ENCODE measurements at regions not wholly inside any gene's neighbourhood (a gene's known extent, or its start where the extent isn't known, plus 50 kb on each side); places are given as distances from the start of the nearest gene placed in this dataset.

DNA sequence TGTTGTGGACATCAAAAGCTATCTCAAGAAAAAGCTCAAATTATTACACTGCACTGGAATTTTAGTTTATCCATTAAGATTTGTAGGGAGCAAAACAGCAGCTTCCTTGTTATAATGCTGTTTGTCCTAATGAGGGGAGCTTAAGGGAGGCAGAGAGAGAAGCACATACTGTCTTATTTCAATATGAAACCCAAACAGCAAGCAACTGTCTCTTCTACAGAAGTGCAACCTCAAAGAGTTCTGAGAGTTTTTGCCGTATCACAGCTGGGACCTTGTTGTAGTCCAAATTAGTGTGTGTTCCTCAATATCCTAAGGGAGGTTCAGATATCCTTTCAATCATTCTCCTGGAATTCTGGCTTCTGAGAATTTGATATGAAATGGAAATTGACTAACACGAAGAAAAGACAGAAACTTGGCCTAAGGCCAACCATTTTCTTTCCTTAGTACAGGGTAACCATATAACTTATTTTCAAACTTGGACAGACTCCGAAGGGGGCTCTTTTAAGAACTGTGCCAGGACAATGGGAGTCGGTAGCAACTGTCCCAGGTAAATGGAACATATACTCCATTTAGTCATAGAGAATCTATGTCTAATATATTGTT is 149.3 kb upstream of the CCN2 start:
- TF ChIP-seq, protein P1, sequence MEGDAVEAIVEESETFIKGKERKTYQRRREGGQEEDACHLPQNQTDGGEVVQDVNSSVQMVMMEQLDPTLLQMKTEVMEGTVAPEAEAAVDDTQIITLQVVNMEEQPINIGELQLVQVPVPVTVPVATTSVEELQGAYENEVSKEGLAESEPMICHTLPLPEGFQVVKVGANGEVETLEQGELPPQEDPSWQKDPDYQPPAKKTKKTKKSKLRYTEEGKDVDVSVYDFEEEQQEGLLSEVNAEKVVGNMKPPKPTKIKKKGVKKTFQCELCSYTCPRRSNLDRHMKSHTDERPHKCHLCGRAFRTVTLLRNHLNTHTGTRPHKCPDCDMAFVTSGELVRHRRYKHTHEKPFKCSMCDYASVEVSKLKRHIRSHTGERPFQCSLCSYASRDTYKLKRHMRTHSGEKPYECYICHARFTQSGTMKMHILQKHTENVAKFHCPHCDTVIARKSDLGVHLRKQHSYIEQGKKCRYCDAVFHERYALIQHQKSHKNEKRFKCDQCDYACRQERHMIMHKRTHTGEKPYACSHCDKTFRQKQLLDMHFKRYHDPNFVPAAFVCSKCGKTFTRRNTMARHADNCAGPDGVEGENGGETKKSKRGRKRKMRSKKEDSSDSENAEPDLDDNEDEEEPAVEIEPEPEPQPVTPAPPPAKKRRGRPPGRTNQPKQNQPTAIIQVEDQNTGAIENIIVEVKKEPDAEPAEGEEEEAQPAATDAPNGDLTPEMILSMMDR (IDR thresholded peaks at IDR 0.05): no peak
- TF ChIP-seq POLR2A (IDR thresholded peaks at IDR 0.05) (no peak), EP300 (IDR thresholded peaks at IDR 0.05) (no peak)
